ENCODE measurements at regions not wholly inside any gene's neighbourhood (a gene's known extent, or its start where the extent isn't known, plus 50 kb on each side); places are given as distances from the start of the nearest gene placed in this dataset.

- TF ChIP-seq PBX3 (CRISPR knock-in tag; IDR thresholded peaks at IDR 0.05; ENCODE audit: borderline replicate concordance) (no peak), ZNF761 (CRISPR knock-in tag; conservative IDR thresholded peaks at IDR 0.05) (no peak), TBP (CRISPR knock-in tag; IDR thresholded peaks at IDR 0.05) (no peak), ZBTB44 (CRISPR knock-in tag; IDR thresholded peaks at IDR 0.05) (no peak), SOX5 (CRISPR knock-in tag; IDR thresholded peaks at IDR 0.05; ENCODE audit: borderline replicate concordance) (no peak), JARID2 (CRISPR knock-in tag; IDR thresholded peaks at IDR 0.05; ENCODE audit: insufficient replicate concordance) (no peak), BCL6 (CRISPR knock-in tag; IDR thresholded peaks at IDR 0.05) (no peak), SMC3 (IDR thresholded peaks at IDR 0.05; ENCODE audit: low read length) (no peak)
Measured at GRCh38 chr9:38157711-38158110, 88.7 kb upstream of the SHB start.
